A549 (cell line): ENCODE measurements at regions not wholly inside any gene's neighbourhood (a gene's known extent, or its start where the extent isn't known, plus 50 kb on each side); places are given as distances from the start of the nearest gene placed in this dataset.

Experiments
- ATAC-seq, 2 experiments: fragments of 200-7000 bp in 1 of 2; fragments of >200 bp in 1 of 2; cut with Nextera tagmentation in 1 of 2; cut with Tn5 transposase in 1 of 2; 3 replicates each; pipeline versions ENCODE4 v1.8.0 to v1.9.1; 2018 to 2020; ENCODE audit warnings: mild to moderate bottlenecking in 1 of 2, moderate library complexity in 1 of 2
- CTCF ChIA-PET: fragments of 300-600 bp; sonication (Branson Sonifier 250); formaldehyde crosslinking; extraction: SDS; loops from one replicate; lab custom pipeline; 2021; ENCODE audit warnings: antibody characterized with exemption, inconsistent platforms; lab: Yijun Ruan, JAX
- POLR2A ChIA-PET: fragments of 350-600 bp; formaldehyde crosslinking; extraction: SDS; loops from one replicate; lab custom pipeline; 2021; ENCODE audit warnings: antibody characterized with exemption, inconsistent platforms; lab: Yijun Ruan, JAX
- DNase-seq, 2 experiments: peaks; one replicate each; pipeline versions ENCODE4 v3.0.0 to v3.0.0-alpha.2; 2011 to 2016; ENCODE audit warnings: low read depth in 1 of 2, low spot score in 1 of 2
- FAIRE-seq: peaks from 2 replicates; lab custom pipeline; 2011; peaks lifted over from hg19 to GRCh38; lab: Jason Lieb, UNC
- H3K27ac ChIP-seq, 2 experiments: fragments of >200 bp; sonication (Bioruptor Twin); formaldehyde crosslinking; 3 replicates each; pipeline ENCODE4 v1.5.1; 2016 to 2017
- H3K4me1 ChIP-seq: fragments of >200 bp; sonication (Bioruptor Twin); formaldehyde crosslinking; 3 replicates; pipeline ENCODE4 v1.6.1; 2016
- H3K4me2 ChIP-seq: fragments of >200 bp; sonication (Bioruptor Twin); formaldehyde crosslinking; 3 replicates; pipeline ENCODE4 v1.6.1; 2016
- H3K4me3 ChIP-seq: fragments of >200 bp; sonication (Bioruptor Twin); formaldehyde crosslinking; 3 replicates; pipeline ENCODE4 v1.5.1; 2016
- H3K9me3 ChIP-seq: fragments of >200 bp; sonication (Bioruptor Twin); formaldehyde crosslinking; 3 replicates; pipeline ENCODE4 v1.6.1; 2016
- BHLHE40 ChIP-seq: IDR thresholded peaks from 2 replicates; pipeline ENCODE4 v1.6.1; 2012; ENCODE audit warnings: low read depth, low read length, inconsistent platforms
- CEBPB ChIP-seq, 2 experiments: fragments of >200 bp in 1 of 2; sonication (Bioruptor Twin) in 1 of 2; formaldehyde crosslinking in 1 of 2; IDR thresholded peaks; 2 replicates each; pipeline ENCODE4 v1.6.1; 2012 to 2016
- CHD4 ChIP-seq: fragments of 200-600 bp; sonication (generic); IDR thresholded peaks from 2 replicates; pipeline ENCODE4 v1.6.1; 2016; ENCODE audit warnings: antibody characterized with exemption, mild to moderate bottlenecking, borderline replicate concordance
- E2F6 ChIP-seq: IDR thresholded peaks from 2 replicates; pipeline ENCODE4 v1.6.1; 2012; ENCODE audit warnings: low read depth, borderline replicate concordance
- ESRRA ChIP-seq: fragments of 150-350 bp; IDR thresholded peaks from 2 replicates; pipeline ENCODE4 v1.6.1; 2014; ENCODE audit warnings: mild to moderate bottlenecking, low read length, borderline replicate concordance
- FOSB ChIP-seq: fragments of 250-450 bp; sonication (Bioruptor Pico); IDR thresholded peaks from 2 replicates; pipeline ENCODE4 v1.5.0; 2020; ENCODE audit warnings: mild to moderate bottlenecking, moderate library complexity
- FOSL2 ChIP-seq, 2 experiments: fragments of 450-650 bp in 1 of 2; fragments of >200 bp in 1 of 2; sonication (Bioruptor Twin) in 1 of 2; formaldehyde crosslinking; IDR thresholded peaks; 2 replicates each; pipeline versions ENCODE4 v1.5.0 to v1.6.1; 2016 to 2020; ENCODE audit warnings: mild to moderate bottlenecking in 1 of 2, moderate library complexity in 1 of 2
- FOXS1 ChIP-seq: fragments of 250-450 bp; sonication (Bioruptor Pico); IDR thresholded peaks from 2 replicates; pipeline ENCODE4 v1.5.0; 2020; ENCODE audit warnings: mild to moderate bottlenecking, moderate library complexity
- HDAC2 ChIP-seq: fragments of 200-600 bp; sonication (generic); IDR thresholded peaks from 2 replicates; pipeline ENCODE4 v1.6.1; 2016
- HOXA7 ChIP-seq: fragments of 250-450 bp; sonication (Bioruptor Pico); IDR thresholded peaks from 2 replicates; pipeline ENCODE4 v1.5.0; 2020; ENCODE audit warnings: mild to moderate bottlenecking, moderate library complexity
- HOXB5 ChIP-seq: fragments of 250-450 bp; sonication (Bioruptor Pico); IDR thresholded peaks from 2 replicates; pipeline ENCODE4 v1.5.0; 2020; ENCODE audit warnings: mild to moderate bottlenecking, moderate library complexity
- JUNB ChIP-seq: fragments of >200 bp; sonication (Bioruptor Twin); formaldehyde crosslinking; IDR thresholded peaks from 2 replicates; pipeline ENCODE4 v1.6.1; 2016
- KDM1A ChIP-seq: fragments of 200-600 bp; sonication (generic); IDR thresholded peaks from 2 replicates; pipeline ENCODE4 v1.6.1; 2016; ENCODE audit warnings: low read depth, mild to moderate bottlenecking
- MAFK ChIP-seq: fragments of 450-650 bp; IDR thresholded peaks from 2 replicates; pipeline ENCODE4 v1.6.1; 2014; ENCODE audit not compliant: partially characterized antibody
- MAX ChIP-seq: IDR thresholded peaks from 2 replicates; pipeline ENCODE4 v1.6.1; 2012
- NR3C1 ChIP-seq: fragments of >200 bp; sonication (Bioruptor Twin); formaldehyde crosslinking; IDR thresholded peaks from 3 replicates; pipeline ENCODE4 v1.6.1; 2017
- PBX3 ChIP-seq: IDR thresholded peaks from 2 replicates; pipeline ENCODE4 v1.6.1; 2012
- PHF8 ChIP-seq: fragments of 200-600 bp; sonication (generic); IDR thresholded peaks from 2 replicates; pipeline ENCODE4 v1.6.1; 2016; ENCODE audit warnings: low read depth, mild to moderate bottlenecking, antibody characterized with exemption, moderate library complexity, borderline replicate concordance
- POLR2AphosphoS2 ChIP-seq: conservative IDR thresholded peaks from 2 replicates; pipeline ENCODE4 v1.6.1; 2012; ENCODE audit warnings: low read length, improper control_type of control experiment, inconsistent platforms
- RAD21 ChIP-seq, 2 experiments: fragments of >200 bp in 1 of 2; sonication (Bioruptor Twin) in 1 of 2; formaldehyde crosslinking in 1 of 2; IDR thresholded peaks in 1 of 2; conservative IDR thresholded peaks in 1 of 2; 2 replicates in 1 of 2; 3 replicates in 1 of 2; pipeline ENCODE4 v1.6.1; 2012 to 2018; ENCODE audit warnings: inconsistent platforms in 1 of 2
- RARB ChIP-seq: fragments of 250-450 bp; sonication (Bioruptor Pico); IDR thresholded peaks from 2 replicates; pipeline ENCODE4 v1.8.0; 2021; ENCODE audit warnings: mild to moderate bottlenecking, moderate library complexity
- REST ChIP-seq: fragments of 200-600 bp; sonication (generic); IDR thresholded peaks from 2 replicates; pipeline ENCODE4 v1.6.1; 2016; ENCODE audit warnings: antibody characterized with exemption, mild to moderate bottlenecking, moderate library complexity
- SREBF2 ChIP-seq: fragments of 450-650 bp; IDR thresholded peaks from 2 replicates; pipeline ENCODE4 v1.6.1; 2014; ENCODE audit warnings: mild to moderate bottlenecking, moderate library complexity
- ZFP36 ChIP-seq: fragments of 450-650 bp; IDR thresholded peaks from 2 replicates; pipeline ENCODE4 v1.6.1; 2014; ENCODE audit warnings: borderline replicate concordance; ENCODE audit not compliant: partially characterized antibody
- WGBS: methylation state at CpG from one replicate; pipeline ENCODE4 v1.1.6; 2017; ENCODE audit errors: missing lambda C conversion rate; 5-methylcytosine and 5-hydroxymethylcytosine counted together

GRCh38 chr7:155198901-155199845, 98.5 kb upstream of the INSIG1 start:
- Histone ChIP-seq H3K27ac (peak overlapping the region in 1 of 2 experiments; percentile 67; a peak in 3 of 6 replicates), H3K4me1 (peaks cover 13% of the 10 kb centered on the region; the same call in 1 of the 3 replicates), H3K9me3 (no peaks in the 10 kb centered on the region), H3K4me3 (no peak overlapping the region), H3K4me2 (0 out of 3 replicates have a peak overlapping the region, but pooled peaks have one; percentile 9)
- TF ChIP-seq FOSL2 (IDR thresholded peaks at IDR 0.05) (no peak), FOSL2 (CRISPR knock-in tag; IDR thresholded peaks at IDR 0.05) (peak; percentile 33; the same call in 1 of the 2 replicates), PBX3 (no peak), MAX (no peak), KDM1A (no peak), FOXS1 (CRISPR knock-in tag) (no peak)
- DNase-seq (peak; percentile 33 to 50), FAIRE-seq (no peak), ATAC-seq (peak; percentile 71; a peak in 5 of 6 replicates)
- CTCF ChIA-PET, result interaction anchor here (0.8 to 3.2 kb wide), 5 partner anchors 8 to 272 kb away, joined by 3 to 19 read pairs (median 4); no protein-coding TSS in a partner anchor
- WGBS, result 56% methylated on average over 13 of the region's 13 CpGs
- POLR2A ChIA-PET, result no interaction called here

- no peak overlapping the region for H3K4me2 ChIP-seq
- no peak overlapping the region for H3K4me3 ChIP-seq
- POLR2A ChIA-PET, result no interaction called here
- WGBS, result 72% methylated on average over 17 of the region's 17 CpGs
- CTCF ChIA-PET, result interaction anchor here (0.8 to 3.3 kb wide), 6 partner anchors 9 to 274 kb away, joined by 3 to 19 read pairs (median 3); partner anchors contain the start of gene INSIG1
- peaks cover 17% of the 10 kb centered on the region; the same call in 2 of the 3 replicates for H3K4me1 ChIP-seq
- H3K27ac ChIP-seq, result no peak overlapping the region
- no peaks in the 10 kb centered on the region for H3K9me3 ChIP-seq
- ATAC-seq (no peak), FAIRE-seq (no peak), DNase-seq (no peak)
- no peak for TF ChIP-seq HOXB5
- no peak for TF ChIP-seq ESRRA
- no peak for TF ChIP-seq PHF8
- TF ChIP-seq RARB, result no peak
- no peak for TF ChIP-seq E2F6
These were observed 96.2 kb upstream of the INSIG1 start for GRCh38 chr7:155201325-155202087.

- ChIA-PET CTCF (interaction anchor here (0.8 to 3.3 kb wide), 5 partner anchors 10 to 142 kb away, joined by 3 to 19 read pairs (median 3); partner anchors contain the start of gene INSIG1), POLR2A (no interaction called here)
- no peak for FAIRE-seq
- H3K4me2 ChIP-seq, result no peak overlapping the region
- no peak for DNase-seq
- 84% methylated on average over 10 of the region's 15 CpGs for WGBS
- peak overlapping the region in 1 of 2 experiments; percentile 8; a peak in 1 of 6 replicates for H3K27ac ChIP-seq
- ATAC-seq, result no peak
- no peak overlapping the region for H3K4me3 ChIP-seq
- TF ChIP-seq ZFP36 (no peak), FOXS1 (CRISPR knock-in tag) (no peak), POLR2AphosphoS2 (no peak), MAFK (no peak), NR3C1 (no peak), CHD4 (no peak), HOXA7 (CRISPR knock-in tag) (no peak), FOSB (CRISPR knock-in tag) (no peak), JUNB (no peak), PHF8 (no peak), RAD21 (conservative IDR thresholded peaks at IDR 0.05 in 1 of 2, IDR thresholded peaks at IDR 0.05 in 1 of 2) (no peak), HDAC2 (no peak), BHLHE40 (no peak), CEBPB (IDR thresholded peaks at IDR 0.05) (no peak), SREBF2 (no peak), REST (no peak)
- TF ChIP-seq, all 56 proteins: peak for 0
- Histone ChIP-seq H3K4me1 (peaks cover 17% of the 10 kb centered on the region; the same call in 2 of the 3 replicates), H3K9me3 (no peaks in the 10 kb centered on the region)
These were observed 95.4 kb upstream of the INSIG1 start for GRCh38 chr7:155202106-155202871.
